ENCODE measurements at regions not wholly inside any gene's neighbourhood (a gene's known extent, or its start where the extent isn't known, plus 50 kb on each side); places are given as distances from the start of the nearest gene placed in this dataset.

DNA sequence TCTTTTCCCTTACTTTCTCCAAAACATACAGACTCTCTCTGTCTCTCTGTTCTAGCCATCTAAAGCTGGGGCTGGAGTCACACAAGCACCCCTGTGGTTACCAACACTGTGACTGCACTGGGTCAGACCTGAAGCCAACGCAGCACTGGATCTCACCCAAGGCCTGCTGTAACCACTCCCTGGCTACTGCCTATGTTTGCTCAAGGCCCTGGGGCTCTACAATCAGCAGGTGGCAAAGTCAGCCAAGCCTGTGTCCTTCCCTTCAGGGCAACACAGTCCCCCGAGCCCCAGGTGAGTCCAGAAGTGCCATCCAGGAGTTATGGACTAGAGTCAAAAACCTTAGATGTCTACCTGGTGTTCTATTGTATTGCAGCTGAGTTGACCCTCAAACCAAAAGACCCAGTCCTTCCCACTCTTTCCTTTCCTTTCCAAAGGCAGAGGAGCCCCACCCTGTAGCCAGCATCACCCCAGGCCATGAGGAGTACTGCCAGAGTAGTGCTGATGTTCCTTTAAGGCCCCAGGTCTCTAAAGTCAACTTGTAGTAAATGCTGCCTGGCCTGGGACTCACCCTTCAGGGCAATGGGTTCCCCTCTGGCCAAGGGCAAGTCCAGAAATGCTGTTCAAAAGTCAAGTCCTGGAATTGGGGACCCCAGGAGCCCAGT is 58.8 kb upstream of the RAP2C start (continued):
- TF ChIP-seq, protein P1, sequence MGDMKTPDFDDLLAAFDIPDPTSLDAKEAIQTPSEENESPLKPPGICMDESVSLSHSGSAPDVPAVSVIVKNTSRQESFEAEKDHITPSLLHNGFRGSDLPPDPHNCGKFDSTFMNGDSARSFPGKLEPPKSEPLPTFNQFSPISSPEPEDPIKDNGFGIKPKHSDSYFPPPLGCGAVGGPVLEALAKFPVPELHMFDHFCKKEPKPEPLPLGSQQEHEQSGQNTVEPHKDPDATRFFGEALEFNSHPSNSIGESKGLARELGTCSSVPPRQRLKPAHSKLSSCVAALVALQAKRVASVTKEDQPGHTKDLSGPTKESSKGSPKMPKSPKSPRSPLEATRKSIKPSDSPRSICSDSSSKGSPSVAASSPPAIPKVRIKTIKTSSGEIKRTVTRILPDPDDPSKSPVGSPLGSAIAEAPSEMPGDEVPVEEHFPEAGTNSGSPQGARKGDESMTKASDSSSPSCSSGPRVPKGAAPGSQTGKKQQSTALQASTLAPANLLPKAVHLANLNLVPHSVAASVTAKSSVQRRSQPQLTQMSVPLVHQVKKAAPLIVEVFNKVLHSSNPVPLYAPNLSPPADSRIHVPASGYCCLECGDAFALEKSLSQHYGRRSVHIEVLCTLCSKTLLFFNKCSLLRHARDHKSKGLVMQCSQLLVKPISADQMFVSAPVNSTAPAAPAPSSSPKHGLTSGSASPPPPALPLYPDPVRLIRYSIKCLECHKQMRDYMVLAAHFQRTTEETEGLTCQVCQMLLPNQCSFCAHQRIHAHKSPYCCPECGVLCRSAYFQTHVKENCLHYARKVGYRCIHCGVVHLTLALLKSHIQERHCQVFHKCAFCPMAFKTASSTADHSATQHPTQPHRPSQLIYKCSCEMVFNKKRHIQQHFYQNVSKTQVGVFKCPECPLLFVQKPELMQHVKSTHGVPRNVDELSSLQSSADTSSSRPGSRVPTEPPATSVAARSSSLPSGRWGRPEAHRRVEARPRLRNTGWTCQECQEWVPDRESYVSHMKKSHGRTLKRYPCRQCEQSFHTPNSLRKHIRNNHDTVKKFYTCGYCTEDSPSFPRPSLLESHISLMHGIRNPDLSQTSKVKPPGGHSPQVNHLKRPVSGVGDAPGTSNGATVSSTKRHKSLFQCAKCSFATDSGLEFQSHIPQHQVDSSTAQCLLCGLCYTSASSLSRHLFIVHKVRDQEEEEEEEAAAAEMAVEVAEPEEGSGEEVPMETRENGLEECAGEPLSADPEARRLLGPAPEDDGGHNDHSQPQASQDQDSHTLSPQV (IDR thresholded peaks at IDR 0.05), result no peak
- no peak for TF ChIP-seq PML (IDR thresholded peaks at IDR 0.05; ENCODE audit: low read length)
- no peak for TF ChIP-seq SREBF1 (IDR thresholded peaks at IDR 0.05; ENCODE audit: low read length)

DNA sequence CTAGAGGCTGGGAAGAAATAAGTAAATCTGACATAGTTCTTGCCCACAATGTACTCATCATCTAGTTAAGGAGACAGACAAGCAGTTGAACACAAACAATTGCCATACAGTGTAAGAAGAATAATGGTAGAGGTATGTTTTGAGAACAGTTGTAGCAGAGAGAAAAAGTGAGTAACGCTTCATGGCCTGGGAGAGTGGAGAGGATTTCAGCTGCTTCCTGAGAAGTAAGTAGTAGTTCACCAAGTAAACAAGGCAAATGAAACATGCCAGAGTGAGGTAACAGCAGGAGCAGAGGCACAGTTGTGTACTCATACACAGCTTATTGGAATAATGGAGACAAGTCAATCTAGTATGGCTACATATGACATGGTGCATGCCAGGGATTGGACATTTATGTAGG is 53.6 kb upstream of the RAP2C start:
- ATAC-seq (no peak), FAIRE-seq (no peak), DNase-seq (ENCODE audit: low read depth, low spot score) (no peak)
- Histone ChIP-seq H3K36me3 (ENCODE audit: control insufficient read depth in 2 of 2, insufficient read depth in 2 of 2, low read length in 1 of 2) (no peaks in the 10 kb centered on the region), H3K9me3 (replicated peaks; ENCODE audit: control insufficient read depth, insufficient read depth, low read length) (no peaks in the 10 kb centered on the region), H3K27me3 (replicated peaks in 1 of 2; ENCODE audit: control insufficient read depth in 2 of 2, insufficient read depth in 2 of 2, low read length in 1 of 2) (no peaks in the 10 kb centered on the region), H3K79me2 (ENCODE audit: control insufficient read depth, insufficient read depth, low read length) (no peaks in the 10 kb centered on the region), H3K4me1 (ENCODE audit: control insufficient read depth, insufficient read depth, low read length) (no peaks in the 10 kb centered on the region), H4K20me1 (ENCODE audit: control insufficient read depth, insufficient read depth) (no peaks in the 10 kb centered on the region), H3K4me2 (ENCODE audit: control insufficient read depth, insufficient read depth) (no peak overlapping the region), H2AFZ (ENCODE audit: control insufficient read depth, low read depth, low read length) (no peak overlapping the region), H3K9ac (ENCODE audit: control insufficient read depth, insufficient read depth, low read length) (no peak overlapping the region), H3K27ac (ENCODE audit: control insufficient read depth, insufficient read depth) (no peak overlapping the region), H3K4me3 (no peak overlapping the region)
- SMC1A ChIA-PET (ENCODE audit: uncharacterized antibody, unreplicated experiment), result no interaction called here
- in situ Hi-C loops (cut with MboI) (no loop called here), intact Hi-C loops (cut with micrococcal nuclease; ENCODE audit: unreplicated experiment) (no loop called here)
- POLR2A ChIA-PET, result no interaction called here
- 31% methylated on average over 1 of the region's 1 CpG for WGBS (ENCODE audit: insufficient coverage, insufficient replicate concordance, low lambda C conversion rate, missing lambda C conversion rate)
- TF ChIP-seq SMAD1 (IDR thresholded peaks at IDR 0.05; ENCODE audit: low read depth, partially characterized antibody), result no peak
- no peak for TF ChIP-seq CREB1 (IDR thresholded peaks at IDR 0.05; ENCODE audit: low read depth)
- no peak for TF ChIP-seq ZNF274 (IDR thresholded peaks at IDR 0.05; ENCODE audit: insufficient read depth, insufficient read length)
- TF ChIP-seq, protein P2, sequence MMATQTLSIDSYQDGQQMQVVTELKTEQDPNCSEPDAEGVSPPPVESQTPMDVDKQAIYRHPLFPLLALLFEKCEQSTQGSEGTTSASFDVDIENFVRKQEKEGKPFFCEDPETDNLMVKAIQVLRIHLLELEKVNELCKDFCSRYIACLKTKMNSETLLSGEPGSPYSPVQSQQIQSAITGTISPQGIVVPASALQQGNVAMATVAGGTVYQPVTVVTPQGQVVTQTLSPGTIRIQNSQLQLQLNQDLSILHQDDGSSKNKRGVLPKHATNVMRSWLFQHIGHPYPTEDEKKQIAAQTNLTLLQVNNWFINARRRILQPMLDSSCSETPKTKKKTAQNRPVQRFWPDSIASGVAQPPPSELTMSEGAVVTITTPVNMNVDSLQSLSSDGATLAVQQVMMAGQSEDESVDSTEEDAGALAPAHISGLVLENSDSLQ (IDR thresholded peaks at IDR 0.05), result no peak
- no peak for TF ChIP-seq BHLHE40 (IDR thresholded peaks at IDR 0.05; ENCODE audit: borderline replicate concordance in 1 of 2, low read depth in 2 of 2, low read length in 1 of 2)
- no peak for TF ChIP-seq BRCA1 (IDR thresholded peaks at IDR 0.05; ENCODE audit: low read depth, low read length)
- TF ChIP-seq, protein P3, sequence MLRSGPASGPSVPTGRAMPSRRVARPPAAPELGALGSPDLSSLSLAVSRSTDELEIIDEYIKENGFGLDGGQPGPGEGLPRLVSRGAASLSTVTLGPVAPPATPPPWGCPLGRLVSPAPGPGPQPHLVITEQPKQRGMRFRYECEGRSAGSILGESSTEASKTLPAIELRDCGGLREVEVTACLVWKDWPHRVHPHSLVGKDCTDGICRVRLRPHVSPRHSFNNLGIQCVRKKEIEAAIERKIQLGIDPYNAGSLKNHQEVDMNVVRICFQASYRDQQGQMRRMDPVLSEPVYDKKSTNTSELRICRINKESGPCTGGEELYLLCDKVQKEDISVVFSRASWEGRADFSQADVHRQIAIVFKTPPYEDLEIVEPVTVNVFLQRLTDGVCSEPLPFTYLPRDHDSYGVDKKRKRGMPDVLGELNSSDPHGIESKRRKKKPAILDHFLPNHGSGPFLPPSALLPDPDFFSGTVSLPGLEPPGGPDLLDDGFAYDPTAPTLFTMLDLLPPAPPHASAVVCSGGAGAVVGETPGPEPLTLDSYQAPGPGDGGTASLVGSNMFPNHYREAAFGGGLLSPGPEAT (IDR thresholded peaks at IDR 0.05; ENCODE audit: low read depth), result no peak
- no peak for TF ChIP-seq MEF2A (IDR thresholded peaks at IDR 0.05; ENCODE audit: insufficient read depth, low read depth, low read length)
- no peak for TF ChIP-seq CBX5 (IDR thresholded peaks at IDR 0.05; ENCODE audit: low read depth)
- TF ChIP-seq KAT2A (conservative IDR thresholded peaks at IDR 0.05; ENCODE audit: control insufficient read depth, low read depth, low read length), result no peak
- TF ChIP-seq, protein P4, sequence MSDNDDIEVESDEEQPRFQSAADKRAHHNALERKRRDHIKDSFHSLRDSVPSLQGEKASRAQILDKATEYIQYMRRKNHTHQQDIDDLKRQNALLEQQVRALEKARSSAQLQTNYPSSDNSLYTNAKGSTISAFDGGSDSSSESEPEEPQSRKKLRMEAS (IDR thresholded peaks at IDR 0.05; ENCODE audit: low read depth, low read length), result no peak
- no peak for TF ChIP-seq SIX5 (IDR thresholded peaks at IDR 0.05; ENCODE audit: low read depth, low read length, severe bottlenecking)
- TF ChIP-seq TAF1 (IDR thresholded peaks at IDR 0.05; ENCODE audit: borderline replicate concordance, low read depth, low read length), result no peak
- no peak for TF ChIP-seq TARDBP (IDR thresholded peaks at IDR 0.05; ENCODE audit: borderline replicate concordance)
- no TSS peak for BruUV-seq (replicated peaks)
- CTCF ChIA-PET, result interaction anchor here (1.3 to 1.9 kb wide), 2 partner anchors 20 to 342 kb away, joined by 3 to 14 read pairs; no protein-coding TSS in a partner anchor
- RAD21 ChIA-PET (ENCODE audit: unreplicated experiment), result interaction anchor here (1.1 kb wide), 1 partner anchor 20 kb away, joined by 3 read pairs; no protein-coding TSS in a partner anchor

Measured in GM12878 (cell line).